ENCODE measurements at regions not wholly inside any gene's neighbourhood (a gene's known extent, or its start where the extent isn't known, plus 50 kb on each side); places are given as distances from the start of the nearest gene placed in this dataset.

GRCh38 chr4:188872809-188873208 is 733.6 kb downstream of the TRIML1 start:
- peaks cover 15% of the 10 kb centered on the region; the same call in 1 of the 2 replicates for H3K4me1 ChIP-seq
- H3K27ac ChIP-seq: no peak overlapping the region
- no peaks in the 10 kb centered on the region for H3K27me3 ChIP-seq
- H3K9ac ChIP-seq: no peak overlapping the region
- H3K9me3 ChIP-seq: peaks cover 9% of the 10 kb centered on the region
- H4K20me1 ChIP-seq: no peaks in the 10 kb centered on the region
- no peak for TF ChIP-seq Cebpa-rat (IDR thresholded peaks at IDR 0.05)
- H3K4me3 ChIP-seq: no peak overlapping the region
- no peak overlapping the region for H3K4me2 ChIP-seq
- H3K36me3 ChIP-seq: no peaks in the 10 kb centered on the region

- Histone ChIP-seq H3K36me3 (no peaks in the 10 kb centered on the region), H3K9me3 (peaks cover 29% of the 10 kb centered on the region), H3K9ac (no peak overlapping the region), H3K4me2 (no peak overlapping the region), H3K4me1 (peaks cover 55% of the 10 kb centered on the region), H3K4me3 (no peak overlapping the region), H3K27ac (no peak overlapping the region), H4K20me1 (no peaks in the 10 kb centered on the region), H3K27me3 (no peaks in the 10 kb centered on the region)
- TF ChIP-seq Cebpa-rat (IDR thresholded peaks at IDR 0.05): no peak
Measured at GRCh38 chr4:188876881-188877280, 737.6 kb downstream of the TRIML1 start.

- H3K9me3 ChIP-seq: peaks cover 25% of the 10 kb centered on the region
- H3K36me3 ChIP-seq: no peaks in the 10 kb centered on the region
- peak overlapping the region; percentile 80 for H3K27ac ChIP-seq
- H3K9ac ChIP-seq: 0 out of 2 replicates have a peak overlapping the region, but pooled peaks have one; percentile 38
- TF ChIP-seq Cebpa-rat (IDR thresholded peaks at IDR 0.05): no peak
- H3K27me3 ChIP-seq: no peaks in the 10 kb centered on the region
- peaks cover 55% of the 10 kb centered on the region for H3K4me1 ChIP-seq
- H3K4me2 ChIP-seq: peak overlapping the region; percentile 79
- H4K20me1 ChIP-seq: no peaks in the 10 kb centered on the region
- peak overlapping the region; percentile 23 for H3K4me3 ChIP-seq
Measured at GRCh38 chr4:188879598-188879997, 740.4 kb downstream of the TRIML1 start.

- Histone ChIP-seq H3K9me3 (peaks cover under 1% of the 10 kb centered on the region; the same call in 1 of the 2 replicates), H3K36me3 (no peaks in the 10 kb centered on the region), H3K4me3 (no peak overlapping the region), H3K4me2 (no peak overlapping the region), H4K20me1 (no peaks in the 10 kb centered on the region), H3K9ac (no peak overlapping the region), H3K27ac (no peak overlapping the region), H3K4me1 (no peaks in the 10 kb centered on the region), H3K27me3 (no peaks in the 10 kb centered on the region)
- peak; percentile 22; the same call in 1 of the 2 replicates for TF ChIP-seq Cebpa-rat (IDR thresholded peaks at IDR 0.05)
Measured at GRCh38 chr4:188887905-188888304, 748.7 kb downstream of the TRIML1 start.

- Histone ChIP-seq H3K9me3 (peaks cover 5% of the 10 kb centered on the region; the same call in 1 of the 2 replicates), H4K20me1 (no peaks in the 10 kb centered on the region), H3K4me1 (no peaks in the 10 kb centered on the region), H3K27ac (no peak overlapping the region), H3K9ac (no peak overlapping the region), H3K36me3 (no peaks in the 10 kb centered on the region), H3K4me3 (no peak overlapping the region), H3K4me2 (no peak overlapping the region), H3K27me3 (no peaks in the 10 kb centered on the region)
- no peak for TF ChIP-seq Cebpa-rat (IDR thresholded peaks at IDR 0.05)
Measured at GRCh38 chr4:188892837-188893236, 753.6 kb downstream of the TRIML1 start.

- no peak overlapping the region for H3K27ac ChIP-seq
- no peaks in the 10 kb centered on the region for H3K9me3 ChIP-seq
- no peaks in the 10 kb centered on the region for H3K4me1 ChIP-seq
Measured at GRCh38 chr4:188903986-188904385, 764.7 kb downstream of the TRIML1 start.

GRCh38 chr4:188904617-188905016 is 765.4 kb downstream of the TRIML1 start:
- H3K9ac ChIP-seq: no peak overlapping the region
- no peaks in the 10 kb centered on the region for H4K20me1 ChIP-seq
- no peak for TF ChIP-seq Cebpa-rat (IDR thresholded peaks at IDR 0.05)
- no peaks in the 10 kb centered on the region for H3K36me3 ChIP-seq
- no peak overlapping the region for H3K4me3 ChIP-seq
- no peaks in the 10 kb centered on the region for H3K27me3 ChIP-seq
- no peak overlapping the region for H3K4me2 ChIP-seq
- no peaks in the 10 kb centered on the region for H3K9me3 ChIP-seq
- no peaks in the 10 kb centered on the region for H3K4me1 ChIP-seq
- H3K27ac ChIP-seq: no peak overlapping the region

More at GRCh38 chr4:188903986-188904385, 764.7 kb downstream of the TRIML1 start:
- TF ChIP-seq Cebpa-rat (IDR thresholded peaks at IDR 0.05): no peak
- no peaks in the 10 kb centered on the region for H3K36me3 ChIP-seq
- H3K4me2 ChIP-seq: no peak overlapping the region
- H3K4me3 ChIP-seq: no peak overlapping the region
- H4K20me1 ChIP-seq: no peaks in the 10 kb centered on the region
- no peaks in the 10 kb centered on the region for H3K27me3 ChIP-seq
- H3K9ac ChIP-seq: no peak overlapping the region

- H3K9ac ChIP-seq: no peak overlapping the region
- H3K27me3 ChIP-seq: no peaks in the 10 kb centered on the region
- H3K4me2 ChIP-seq: no peak overlapping the region
- no peaks in the 10 kb centered on the region for H3K36me3 ChIP-seq
- H3K4me1 ChIP-seq: no peaks in the 10 kb centered on the region
- no peak overlapping the region for H3K27ac ChIP-seq
- no peaks in the 10 kb centered on the region for H3K9me3 ChIP-seq
- TF ChIP-seq Cebpa-rat (IDR thresholded peaks at IDR 0.05): no peak
- no peaks in the 10 kb centered on the region for H4K20me1 ChIP-seq
- no peak overlapping the region for H3K4me3 ChIP-seq
Measured at GRCh38 chr4:188905248-188905647, 766.0 kb downstream of the TRIML1 start.

GRCh38 chr4:188911199-188911598 is 772.0 kb downstream of the TRIML1 start:
- Histone ChIP-seq H3K4me2 (peak overlapping the region; percentile 26; the same call in 1 of the 2 replicates), H3K9ac (no peak overlapping the region), H3K36me3 (no peaks in the 10 kb centered on the region)

GRCh38 chr4:188911707-188912106 is 772.5 kb downstream of the TRIML1 start:
- peak overlapping the region; percentile 26; the same call in 1 of the 2 replicates for H3K4me2 ChIP-seq

More at GRCh38 chr4:188911199-188911598, 772.0 kb downstream of the TRIML1 start:
- no peaks in the 10 kb centered on the region for H3K27me3 ChIP-seq
- peaks cover 35% of the 10 kb centered on the region for H3K9me3 ChIP-seq
- peaks cover 11% of the 10 kb centered on the region for H3K4me1 ChIP-seq
- no peak overlapping the region for H3K27ac ChIP-seq
- no peaks in the 10 kb centered on the region for H4K20me1 ChIP-seq
- TF ChIP-seq Cebpa-rat (IDR thresholded peaks at IDR 0.05): no peak
- H3K4me3 ChIP-seq: no peak overlapping the region

GRCh38 chr4:188915175-188915574 is 775.9 kb downstream of the TRIML1 start:
- Histone ChIP-seq H3K36me3 (no peaks in the 10 kb centered on the region), H3K4me3 (no peak overlapping the region), H4K20me1 (no peaks in the 10 kb centered on the region), H3K4me2 (no peak overlapping the region), H3K27ac (no peak overlapping the region), H3K9me3 (peaks cover 52% of the 10 kb centered on the region), H3K4me1 (peaks cover 11% of the 10 kb centered on the region), H3K9ac (no peak overlapping the region), H3K27me3 (no peaks in the 10 kb centered on the region)
- no peak for TF ChIP-seq Cebpa-rat (IDR thresholded peaks at IDR 0.05)

More at GRCh38 chr4:188911707-188912106, 772.5 kb downstream of the TRIML1 start:
- H3K36me3 ChIP-seq: no peaks in the 10 kb centered on the region
- peaks cover 37% of the 10 kb centered on the region for H3K9me3 ChIP-seq
- H3K27me3 ChIP-seq: no peaks in the 10 kb centered on the region
- peaks cover 11% of the 10 kb centered on the region for H3K4me1 ChIP-seq
- no peaks in the 10 kb centered on the region for H4K20me1 ChIP-seq
- TF ChIP-seq Cebpa-rat (IDR thresholded peaks at IDR 0.05): no peak
- H3K9ac ChIP-seq: no peak overlapping the region
- H3K4me3 ChIP-seq: no peak overlapping the region
- no peak overlapping the region for H3K27ac ChIP-seq
